Stimulated activated CD4-positive, alpha-beta T cell treated with anti-CD3 and anti-CD28 coated beads, Interleukin-4, amount 100 ng/mL, for 1 hour (primary cell): ENCODE measurements at regions not wholly inside any gene's neighbourhood (a gene's known extent, or its start where the extent isn't known, plus 50 kb on each side); places are given as distances from the start of the nearest gene placed in this dataset.
"Not testable (repeated sequence)": the region's sequence is repeated elsewhere in the genome, so short reads cannot be mapped to it uniquely, and the experiment has no call there.

ENCODE experiments used
- DNase-seq: peaks from one replicate; pipeline ENCODE4 v3.0.0-alpha.2; 2020

DNA sequence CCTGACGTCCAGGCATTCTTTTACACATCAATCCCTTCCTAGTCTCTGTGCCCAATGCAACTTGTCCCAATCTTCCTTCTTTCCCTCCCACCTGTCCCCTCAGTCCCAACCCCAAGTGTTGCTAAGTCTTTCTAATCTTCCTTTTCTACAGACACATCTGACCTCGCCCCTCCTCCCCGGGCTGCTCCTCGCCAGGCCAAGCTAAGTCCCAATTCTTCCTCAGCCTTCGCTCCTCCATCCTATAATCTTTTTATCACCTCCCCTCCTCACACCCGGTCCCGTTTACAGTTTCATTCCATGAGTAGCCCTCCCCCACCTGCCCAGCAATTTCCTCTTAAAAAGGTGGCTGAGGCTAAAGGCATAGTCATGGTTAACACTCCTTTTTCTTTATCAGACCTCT lies 413.3 kb upstream of the ST8SIA4 start:
- not testable (repeated sequence) for DNase-seq

DNA sequence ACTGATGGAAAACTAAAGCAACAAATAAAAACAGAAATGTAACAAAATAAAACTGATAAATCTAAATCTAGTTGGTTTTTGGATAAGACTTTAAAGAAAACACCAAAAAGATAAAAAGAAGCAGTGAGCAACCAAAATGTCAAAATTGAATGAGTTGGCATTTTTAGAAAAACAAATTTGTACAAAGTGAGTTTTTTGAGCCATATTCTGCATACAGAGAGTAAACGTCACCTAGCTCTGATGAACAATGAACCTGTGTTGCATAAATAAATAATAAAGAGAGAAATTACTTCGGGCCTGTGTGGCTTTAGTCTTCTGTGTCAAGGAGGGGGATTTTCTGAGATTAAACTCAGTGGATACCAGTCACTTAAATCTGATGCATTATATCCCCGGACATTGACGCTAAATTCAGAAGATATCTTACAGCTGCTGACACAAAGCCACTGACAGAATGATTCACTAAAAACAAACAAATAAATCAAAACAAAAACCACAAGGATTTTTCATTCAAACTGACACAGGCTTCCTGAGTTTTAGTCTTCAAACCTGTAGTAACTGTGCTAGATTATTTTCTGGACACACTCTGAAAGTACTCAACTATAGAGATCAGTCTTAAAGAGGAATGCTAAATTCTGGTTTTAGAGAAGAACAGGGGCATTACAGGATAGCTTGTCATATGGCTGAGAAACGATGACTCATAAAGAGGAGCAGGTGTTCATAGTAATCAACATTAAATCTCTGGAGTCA lies 403.5 kb upstream of the ST8SIA4 start:
- DNase-seq: no peak

DNA sequence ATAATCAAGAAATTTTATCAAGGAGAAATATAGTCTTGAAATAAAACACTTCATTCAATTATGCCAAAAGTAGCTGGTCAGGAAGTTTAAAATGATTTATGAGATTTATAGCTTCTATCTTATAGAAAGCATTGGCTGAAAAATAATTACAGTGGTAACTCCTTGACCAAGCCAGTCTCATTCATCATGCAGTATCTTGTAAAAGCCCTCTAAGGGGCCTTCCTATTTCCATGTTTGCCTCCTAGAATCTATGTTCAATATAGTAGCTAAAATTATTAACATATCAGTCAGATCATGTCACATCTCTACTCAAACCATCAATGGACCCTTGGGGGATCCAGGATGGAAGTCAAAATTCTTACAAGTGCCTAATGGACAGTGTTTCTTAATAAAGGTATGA lies 393.4 kb upstream of the ST8SIA4 start:
- DNase-seq: no peak

DNA sequence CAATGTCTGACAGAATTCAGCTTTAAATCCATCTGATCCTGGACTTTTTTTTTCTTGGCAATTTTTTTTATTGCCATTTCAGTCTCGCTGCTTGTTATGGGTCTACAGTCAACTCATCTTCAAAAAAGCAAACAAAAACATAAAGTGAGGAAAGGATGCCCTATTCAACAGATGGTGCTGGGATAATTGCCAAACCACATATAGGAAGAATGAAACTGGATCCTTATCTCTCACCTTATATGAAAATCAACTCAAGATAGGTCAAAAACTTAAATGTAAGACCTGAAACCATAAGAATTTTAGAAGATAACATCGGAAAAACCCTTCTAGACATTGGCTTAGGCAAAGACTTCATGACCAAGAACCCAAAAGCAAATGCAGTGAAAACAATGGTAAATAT lies 389.1 kb upstream of the ST8SIA4 start:
- no peak for DNase-seq

DNA sequence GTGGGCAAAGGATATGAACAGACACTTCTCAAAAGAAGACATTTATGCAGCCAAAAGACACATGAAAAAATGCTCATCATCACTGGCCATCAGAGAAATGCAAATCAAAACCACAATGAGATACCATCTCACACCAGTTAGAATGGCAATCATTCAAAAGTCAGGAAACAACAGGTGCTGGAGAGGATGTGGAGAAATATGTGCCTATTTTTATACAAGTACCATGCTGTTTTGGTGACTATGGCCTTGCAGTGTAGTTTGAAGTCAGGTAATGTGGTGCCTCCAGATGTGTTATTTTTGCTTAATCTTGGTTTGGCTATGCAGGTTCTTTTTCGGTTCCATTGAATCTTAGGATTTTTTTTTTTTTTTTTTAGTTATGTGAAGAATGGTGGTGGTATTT lies 387.7 kb upstream of the ST8SIA4 start:
- not testable (repeated sequence) for DNase-seq

DNA sequence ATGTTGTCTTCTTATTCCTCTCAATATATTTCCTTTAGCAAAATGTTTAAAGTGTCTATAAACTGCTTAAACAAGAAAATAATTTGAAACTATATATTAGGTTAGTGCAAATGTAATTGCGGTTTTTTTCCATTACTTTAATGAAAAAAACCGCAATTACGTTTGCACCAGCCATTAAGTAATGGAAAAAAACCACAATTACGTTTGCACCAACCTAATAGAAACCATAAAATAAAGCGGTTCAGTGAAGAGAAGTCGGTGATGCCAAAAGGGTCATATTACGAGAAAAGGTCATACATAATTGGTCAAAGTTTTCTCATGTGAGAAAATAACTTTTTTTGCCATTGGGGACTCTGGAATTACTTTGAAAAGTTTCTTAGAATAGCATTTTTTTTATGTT lies 385.6 kb upstream of the ST8SIA4 start:
- DNase-seq: no peak

DNA sequence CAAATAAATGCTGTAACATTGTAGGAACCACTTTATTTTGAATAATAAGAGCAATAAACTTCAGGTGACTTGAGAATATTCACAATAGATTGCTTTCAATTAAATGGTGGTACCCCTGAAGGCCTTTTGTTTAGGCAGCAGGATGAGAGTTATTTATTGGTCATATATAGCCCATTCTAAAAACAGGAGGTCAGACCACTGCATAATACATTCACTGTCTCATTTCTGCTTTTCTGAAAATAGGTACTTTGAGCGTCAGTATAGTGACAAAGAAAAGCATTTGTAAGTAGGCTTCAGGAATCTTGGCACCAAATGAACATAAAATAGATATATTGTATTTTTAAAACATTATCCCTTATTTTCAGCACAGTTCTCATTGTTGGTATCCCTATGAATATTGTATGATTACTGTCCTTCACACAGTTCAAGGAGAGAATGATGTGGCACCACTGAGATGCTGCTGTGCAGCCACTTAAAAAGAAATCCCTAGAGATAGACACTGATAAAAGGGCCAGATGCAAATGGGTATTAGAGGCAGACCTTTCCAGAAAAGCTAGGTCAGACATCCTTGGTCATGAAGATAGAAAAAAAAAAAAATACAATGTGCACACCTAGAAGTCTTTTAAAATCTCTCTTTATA lies 381.8 kb upstream of the ST8SIA4 start:
- DNase-seq: no peak

DNA sequence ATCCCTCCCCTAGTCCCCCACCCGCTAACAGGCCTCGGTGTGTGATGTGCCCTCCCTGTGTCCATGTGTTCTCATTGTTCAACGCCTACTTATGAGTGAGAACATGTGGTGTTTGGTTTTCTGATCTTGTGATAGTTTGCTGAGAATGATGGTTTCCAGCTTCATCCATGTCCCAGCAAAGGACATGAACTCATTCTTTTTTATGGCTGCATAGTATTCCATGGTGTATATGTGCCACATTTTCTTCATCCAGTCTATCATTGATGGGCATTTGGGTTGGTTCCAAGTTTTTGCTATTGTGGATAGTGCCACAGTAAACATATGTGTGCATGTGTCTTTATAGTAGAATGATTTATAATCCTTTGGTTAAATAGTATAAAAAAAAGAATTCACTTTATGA lies 380.9 kb upstream of the ST8SIA4 start:
- DNase-seq: not testable (repeated sequence)

DNA sequence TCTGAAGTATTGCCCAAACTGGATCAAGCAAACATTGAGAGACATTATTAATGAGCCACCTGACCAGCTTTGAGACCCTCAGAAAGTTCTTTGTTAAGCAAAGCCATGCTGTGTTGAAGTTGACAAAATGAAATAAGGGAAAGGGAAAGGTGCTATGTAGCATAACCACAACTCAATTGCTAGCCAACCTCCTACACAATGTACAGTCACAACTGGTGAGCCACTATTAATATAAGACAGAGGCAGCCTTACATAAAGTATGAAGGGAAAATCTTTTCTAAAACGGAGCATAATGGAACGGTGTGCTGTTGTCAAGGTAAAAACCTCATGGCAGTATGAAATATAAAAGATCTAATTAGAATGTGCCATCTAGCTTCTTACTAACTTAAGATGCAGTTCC lies 375.8 kb upstream of the ST8SIA4 start:
- no peak for DNase-seq

DNA sequence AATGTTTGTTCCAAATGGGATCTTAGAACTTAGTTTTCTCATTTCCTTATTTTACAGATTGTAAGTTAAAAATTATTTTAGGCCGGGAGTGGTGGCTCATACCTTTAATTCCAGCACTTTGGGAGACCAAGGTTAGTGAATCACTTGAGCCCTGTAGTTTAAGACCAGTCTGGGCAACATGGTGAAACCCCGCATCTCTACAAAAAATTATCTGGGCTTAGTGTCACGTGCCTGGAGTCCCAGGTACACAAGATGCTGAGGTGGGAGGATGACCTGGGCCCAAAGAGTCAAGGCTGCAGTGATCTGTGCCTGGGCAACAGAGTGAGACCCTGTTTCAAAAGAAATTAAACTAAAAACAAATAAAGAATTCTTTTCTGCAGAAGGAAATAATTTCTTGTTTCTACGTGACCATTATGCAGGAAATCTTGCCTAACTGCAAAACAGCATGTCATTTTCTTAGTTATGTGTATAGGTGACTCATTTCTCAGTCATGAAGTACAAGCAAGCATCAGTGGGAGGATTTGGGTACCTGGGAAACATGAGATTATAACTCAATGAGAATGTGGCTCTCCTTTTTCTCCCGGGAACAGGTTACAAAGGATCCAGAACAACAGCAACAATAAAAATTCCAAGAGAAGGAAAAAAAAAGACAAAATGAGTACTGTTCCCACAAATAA lies 375.1 kb upstream of the ST8SIA4 start:
- DNase-seq: no peak

DNA sequence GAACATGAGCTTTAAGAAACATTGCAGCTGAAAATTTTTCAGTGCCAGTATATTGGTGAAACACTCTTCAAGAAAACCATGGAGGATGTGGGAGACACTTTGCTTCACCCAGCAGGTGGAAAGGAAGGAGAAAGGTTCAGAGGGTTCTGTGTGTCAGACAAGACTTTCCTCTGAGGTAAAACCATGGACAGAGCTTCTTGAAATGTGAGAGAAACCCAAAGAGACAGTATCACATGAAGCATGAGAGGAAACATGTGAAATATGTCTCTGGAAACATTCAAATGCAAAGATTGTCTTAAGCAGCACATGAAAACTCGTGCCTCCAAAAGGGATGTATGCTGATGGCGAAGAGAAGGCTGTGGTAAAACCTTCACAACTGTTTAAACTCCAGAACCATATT lies 368.9 kb upstream of the ST8SIA4 start:
- DNase-seq: no peak

DNA sequence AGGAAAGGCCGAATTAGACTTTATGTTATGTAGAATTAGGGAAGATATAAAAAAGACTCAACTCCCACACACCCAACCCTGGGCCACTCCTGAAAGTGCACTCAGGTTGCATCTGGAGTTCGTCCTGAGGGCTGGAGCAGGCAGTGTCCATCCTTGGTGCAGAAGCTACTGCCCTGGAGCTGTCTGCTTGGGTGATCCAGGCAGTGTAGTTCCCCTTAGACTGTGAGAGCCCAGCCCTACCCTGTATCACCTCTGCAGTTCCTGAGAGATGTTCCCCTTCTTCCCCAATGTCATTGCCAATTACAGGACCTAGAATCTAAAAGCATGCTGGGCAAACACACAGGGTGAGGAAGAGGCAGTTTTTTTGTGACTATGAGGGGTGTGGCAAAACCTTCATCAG lies 368.3 kb upstream of the ST8SIA4 start:
- DNase-seq: no peak

DNA sequence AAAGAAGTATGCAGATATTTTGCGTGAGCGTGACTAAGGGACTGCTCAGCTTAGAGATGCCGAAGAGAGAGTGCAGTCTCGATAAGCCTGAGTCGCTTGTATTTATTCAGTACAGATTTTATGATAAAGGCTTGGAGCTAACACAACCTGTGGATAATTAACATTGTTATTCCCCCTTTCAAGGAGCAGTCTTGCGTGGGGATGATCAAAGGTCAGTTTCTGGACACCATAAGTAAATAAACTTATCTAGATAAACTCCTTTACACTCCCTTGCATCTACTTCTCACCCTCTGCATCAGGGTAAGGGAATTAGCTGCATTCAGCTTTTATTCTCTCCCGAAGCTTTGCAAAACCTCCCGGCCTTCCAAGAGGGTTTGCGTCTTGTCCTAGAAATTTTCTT lies 357.8 kb upstream of the ST8SIA4 start:
- DNase-seq: no peak

DNA sequence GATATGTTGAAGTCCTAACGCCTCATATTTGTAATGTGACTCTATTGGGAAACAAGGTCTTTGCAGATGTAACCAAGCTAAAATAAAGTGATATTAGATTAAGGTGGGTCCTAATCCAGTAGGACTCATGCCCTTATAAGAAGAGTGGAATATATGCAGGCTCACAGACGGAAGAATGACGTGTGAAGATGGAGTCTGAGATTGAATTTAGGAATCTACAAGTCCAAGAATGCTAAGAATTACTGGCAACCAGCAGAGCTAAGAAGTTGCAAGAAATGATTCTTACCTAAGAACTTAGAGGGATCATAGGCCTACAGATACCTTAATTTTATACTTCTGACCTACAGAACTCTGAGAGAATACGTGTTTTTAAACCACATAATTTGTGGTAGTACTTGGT lies 350.0 kb upstream of the ST8SIA4 start:
- DNase-seq: no peak

DNA sequence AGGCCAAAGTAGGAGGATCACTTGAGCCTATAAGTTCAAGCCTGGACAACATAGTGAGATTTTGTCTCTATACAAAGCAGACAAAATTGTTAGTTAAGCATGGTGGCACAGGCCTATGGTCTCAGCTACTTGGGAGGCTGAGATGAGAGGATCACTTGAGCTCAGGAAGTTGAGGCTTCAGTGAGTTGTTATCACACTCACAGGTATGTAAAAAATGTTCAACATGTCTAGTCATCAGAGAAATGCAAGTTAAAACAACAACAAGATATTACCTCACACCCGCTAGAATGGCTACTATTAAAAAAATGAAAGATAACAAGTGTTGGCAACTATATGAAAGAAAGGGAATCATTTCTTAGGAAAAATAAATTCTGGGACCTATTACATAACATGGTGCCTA lies 341.5 kb upstream of the ST8SIA4 start:
- no peak for DNase-seq

DNA sequence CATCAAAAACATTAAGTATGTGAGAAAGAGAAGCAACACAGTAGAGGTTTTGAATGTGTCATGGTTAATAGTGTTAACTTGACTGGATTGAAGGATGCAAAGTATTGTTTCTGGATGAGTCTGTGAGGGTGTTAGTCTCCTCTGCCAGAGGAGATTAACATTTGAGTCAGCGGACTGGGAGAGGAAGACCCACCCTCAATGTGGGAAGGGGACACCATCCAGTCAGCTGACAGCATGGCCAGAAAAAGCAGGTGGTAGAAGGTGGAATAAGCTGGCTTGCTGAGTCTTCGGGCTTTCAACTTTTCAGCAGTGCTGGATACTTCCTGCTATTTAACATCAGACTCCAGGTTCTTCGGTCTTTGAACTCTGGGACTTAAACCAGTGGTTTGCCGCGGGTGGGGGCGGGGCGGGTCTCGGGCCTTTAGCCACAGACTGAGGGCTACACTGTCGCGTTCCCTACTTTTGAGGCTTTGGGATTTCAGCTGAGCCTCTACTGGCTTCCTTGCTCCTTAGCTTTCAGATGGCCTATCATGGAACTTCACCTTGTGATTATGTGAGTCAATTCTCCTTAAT lies 309.9 kb upstream of the ST8SIA4 start:
- DNase-seq: no peak

DNA sequence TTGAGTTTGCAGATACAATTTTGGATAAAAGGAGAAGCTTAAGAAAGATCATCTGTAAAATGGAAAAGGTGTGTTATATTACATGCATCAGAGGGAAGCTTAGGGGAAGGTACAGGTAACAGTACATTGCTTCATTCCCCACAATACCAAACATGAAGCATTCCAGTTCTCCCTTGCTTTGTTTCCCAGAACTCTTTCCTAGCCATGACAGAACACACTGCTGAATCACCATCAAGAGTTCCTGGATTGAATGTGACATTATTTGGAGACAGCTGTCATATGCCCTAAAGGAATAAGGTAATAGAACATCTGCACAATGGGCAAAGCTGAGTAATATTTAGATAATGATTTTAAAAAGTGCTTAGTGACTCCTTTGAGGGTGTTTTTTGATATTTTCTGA lies 303.5 kb upstream of the ST8SIA4 start:
- no peak for DNase-seq

DNA sequence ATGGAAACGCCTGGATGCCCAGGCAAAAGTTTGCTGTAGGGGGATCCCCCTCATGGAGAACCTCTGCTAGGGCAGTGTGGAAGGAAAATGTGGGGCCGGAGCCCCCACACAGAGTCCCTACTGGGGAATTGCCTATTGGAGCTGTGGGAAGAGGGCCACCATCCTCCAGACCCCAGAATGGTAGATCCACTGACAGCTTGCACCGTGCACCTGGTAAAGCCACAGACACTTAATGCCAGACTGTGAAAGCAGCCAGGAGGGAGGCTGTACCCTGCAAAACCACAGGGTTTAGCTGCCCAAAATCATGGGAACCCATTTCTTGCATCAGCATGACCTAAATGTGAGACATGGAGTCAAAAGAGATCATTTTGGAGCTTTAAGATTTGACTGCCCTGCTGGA lies 302.0 kb upstream of the ST8SIA4 start:
- DNase-seq: not testable (repeated sequence)

DNA sequence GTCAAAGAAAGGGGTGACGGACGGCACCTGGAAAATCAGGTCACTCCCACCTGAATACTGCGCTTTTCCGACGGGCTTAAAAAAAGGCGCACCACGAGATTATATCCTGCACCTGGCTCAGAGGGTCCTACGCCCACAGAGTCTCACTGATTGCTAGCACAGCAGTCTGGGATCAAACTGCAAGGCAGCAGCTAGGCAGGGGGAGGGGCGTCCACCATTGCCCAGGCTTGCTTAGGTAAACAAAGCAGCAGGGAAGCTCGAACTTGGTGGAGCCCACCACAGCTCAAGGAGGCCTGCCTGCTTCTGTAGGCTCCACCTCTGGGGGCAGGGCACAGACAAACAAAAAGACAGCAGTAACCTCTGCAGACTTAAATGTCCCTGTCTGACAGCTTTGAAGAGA lies 277.3 kb upstream of the ST8SIA4 start:
- DNase-seq: not testable (repeated sequence)

DNA sequence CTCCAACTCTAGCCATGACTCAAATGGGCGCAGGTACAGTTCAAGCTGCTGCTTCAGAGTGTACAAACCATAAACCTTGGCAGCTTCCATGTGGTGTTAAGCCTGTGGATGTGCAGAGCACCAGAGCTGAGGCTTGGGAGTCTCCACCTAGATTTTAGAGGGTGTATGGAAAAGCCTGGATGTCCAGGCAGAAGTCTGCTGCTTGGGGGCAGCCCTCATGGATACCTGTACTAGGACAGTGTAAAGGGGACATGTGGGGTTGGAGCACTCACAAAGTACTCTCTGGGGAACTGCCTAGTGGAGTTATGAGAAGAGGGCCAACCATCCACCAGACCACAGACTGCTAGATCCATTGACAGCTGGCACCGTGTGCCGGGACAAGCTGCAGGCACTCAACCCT lies 273.5 kb upstream of the ST8SIA4 start:
- DNase-seq: no peak

DNA sequence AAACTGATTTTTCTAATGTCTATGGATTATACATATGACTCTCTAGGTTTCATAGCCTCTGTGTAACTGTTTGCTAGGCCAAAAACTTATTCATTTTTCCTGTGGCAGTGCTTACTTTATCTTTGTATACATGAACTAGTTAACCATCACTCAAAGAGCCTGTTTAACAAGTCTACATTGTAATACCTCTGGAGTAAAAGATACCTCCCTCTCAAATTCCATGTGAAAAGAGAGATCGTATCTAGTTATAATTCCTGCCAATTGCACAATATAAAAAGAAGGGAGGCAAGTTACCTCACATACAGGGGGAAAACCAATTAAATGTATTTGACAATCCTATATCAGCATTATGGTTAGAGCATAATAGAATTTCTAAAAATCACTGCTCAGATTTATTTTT lies 271.9 kb upstream of the ST8SIA4 start:
- no peak for DNase-seq

DNA sequence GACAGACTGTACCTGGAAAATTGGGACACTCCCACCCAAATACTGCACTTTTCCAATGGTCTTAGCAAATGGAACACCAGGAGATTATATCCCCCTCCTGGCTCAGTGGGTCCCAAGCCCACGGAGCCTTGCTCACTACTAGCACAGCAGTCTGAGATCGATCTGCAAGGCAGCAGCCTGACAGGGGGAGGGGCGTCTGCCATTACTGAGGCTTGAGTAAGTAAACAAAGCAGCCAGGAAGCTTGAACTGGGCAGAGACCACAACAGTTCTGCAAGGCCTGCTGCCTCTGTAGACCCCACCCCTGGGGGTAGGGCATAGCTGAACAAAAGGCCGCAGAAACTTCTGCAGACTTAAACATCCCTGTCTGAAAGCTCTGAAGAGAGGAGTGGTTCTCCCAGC lies 260.0 kb upstream of the ST8SIA4 start:
- DNase-seq: no peak

DNA sequence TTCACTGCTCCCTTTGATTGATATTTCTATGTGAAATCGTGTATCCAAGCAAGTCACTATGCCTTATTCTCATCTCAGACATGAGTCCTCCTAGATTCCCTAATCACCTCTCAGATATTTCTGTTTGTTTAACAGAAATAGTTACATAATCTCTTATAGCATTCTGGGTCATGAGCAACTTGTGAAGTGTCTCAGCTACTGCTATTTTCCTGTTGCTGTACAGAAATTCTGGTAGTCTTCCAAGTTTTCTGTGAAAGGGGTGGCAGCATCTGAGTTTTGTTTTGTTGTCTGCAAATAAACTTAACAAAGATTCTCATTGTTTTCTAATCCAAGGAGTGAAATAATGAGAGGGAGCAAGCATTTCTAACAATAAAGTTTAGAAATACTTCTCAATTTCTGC lies 256.9 kb upstream of the ST8SIA4 start:
- DNase-seq: no peak

DNA sequence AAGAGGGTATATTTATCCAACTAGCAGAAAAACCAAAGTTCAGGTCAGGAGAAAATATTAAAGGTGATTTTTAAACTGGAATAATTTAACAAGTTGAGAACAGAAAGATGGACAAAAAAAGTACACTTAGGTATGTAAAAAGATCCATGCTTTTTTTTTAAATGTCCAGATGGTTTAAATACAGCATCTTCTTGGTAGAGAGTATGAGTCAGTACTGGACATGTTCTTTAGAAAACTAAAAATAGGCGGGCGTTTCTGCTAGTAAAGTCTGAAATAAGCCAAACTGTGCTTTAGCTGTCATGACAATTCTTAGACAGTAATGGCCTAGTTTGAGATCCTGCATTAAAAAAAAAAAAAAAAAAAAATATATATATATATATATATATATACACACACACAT lies 255.9 kb upstream of the ST8SIA4 start:
- DNase-seq: no peak
